Stimulated activated naive CD4-positive, alpha-beta T cell (primary cell): ENCODE measurements at regions not wholly inside any gene's neighbourhood (a gene's known extent, or its start where the extent isn't known, plus 50 kb on each side); places are given as distances from the start of the nearest gene placed in this dataset.
A peak's percentile ranks its signal among the peaks of the same experiment; 100 is the strongest.

Experiments
- DNase-seq, 6 experiments: peaks; one replicate each; lab custom pipeline; 2025; lab: John Stamatoyannopoulos, UW

DNA sequence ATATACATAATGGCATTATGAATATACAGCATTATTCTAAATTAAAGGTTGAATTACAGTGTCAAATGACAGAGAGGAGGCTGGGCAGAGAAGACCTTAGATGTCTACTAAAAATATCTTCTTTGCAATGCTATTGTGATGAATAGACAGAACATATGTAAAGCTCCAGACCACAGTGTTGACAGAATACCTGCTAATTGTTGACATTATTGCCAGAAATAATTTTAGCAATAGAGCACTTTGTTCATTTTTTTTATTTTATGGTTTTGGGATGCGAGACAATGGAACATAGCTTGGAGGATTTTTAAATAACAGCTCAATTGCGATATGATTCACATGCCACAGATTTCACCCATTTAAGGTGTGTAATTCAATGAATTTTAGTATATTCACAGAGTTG lies 508.8 kb downstream of the PSAT1 start:
- DNase-seq, result no peak

DNA sequence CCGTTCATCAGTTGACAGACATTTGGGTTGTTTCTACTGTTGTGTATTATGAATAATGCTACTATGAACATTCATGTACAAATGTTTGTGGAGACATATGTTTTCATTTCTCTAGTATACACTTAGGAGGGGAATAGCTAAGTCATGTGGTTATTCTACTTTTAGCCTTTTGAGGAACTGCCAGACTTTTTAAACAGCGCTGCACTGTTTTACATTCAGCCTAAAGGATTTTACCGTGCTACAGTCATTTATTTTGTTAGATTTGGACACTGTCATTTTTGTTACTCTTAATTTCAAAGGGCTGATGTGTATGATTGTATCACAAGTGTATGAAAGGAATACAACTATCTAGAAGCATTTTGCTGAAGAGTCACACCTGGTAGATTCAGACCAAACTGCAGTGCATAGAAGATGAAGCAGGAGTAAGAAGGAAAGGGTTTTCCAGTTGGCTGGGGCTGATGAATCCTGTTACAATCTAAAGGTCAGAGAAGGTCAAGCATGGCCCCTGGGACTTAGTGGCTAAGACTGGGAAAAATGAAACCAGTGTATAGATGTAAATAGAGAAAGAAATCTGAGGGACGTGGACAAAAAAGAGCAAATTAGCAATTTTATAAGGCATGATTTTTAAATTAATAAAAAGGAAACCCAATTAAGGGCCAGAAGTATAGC lies 509.7 kb downstream of the PSAT1 start:
- DNase-seq, result no peak

DNA sequence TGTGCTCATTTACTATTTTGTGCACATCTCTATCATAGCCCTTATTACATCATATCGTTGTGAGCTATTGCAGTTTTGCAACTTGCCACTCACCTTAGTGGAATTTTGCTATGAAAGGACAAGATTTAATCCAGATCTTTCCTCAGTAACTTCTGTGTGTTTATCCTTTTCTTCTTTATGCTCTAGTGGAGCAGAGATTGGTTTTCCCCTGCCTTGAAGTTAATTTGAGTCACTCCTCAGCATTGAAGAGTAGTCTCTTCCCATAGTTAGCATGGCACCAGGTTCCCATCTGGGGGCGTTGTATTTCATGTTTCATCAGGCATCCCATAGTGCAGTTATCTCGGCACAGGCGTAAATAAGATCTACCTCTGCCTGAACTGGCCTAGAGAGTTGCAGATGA lies 510.4 kb downstream of the PSAT1 start:
- DNase-seq, result no peak

DNA sequence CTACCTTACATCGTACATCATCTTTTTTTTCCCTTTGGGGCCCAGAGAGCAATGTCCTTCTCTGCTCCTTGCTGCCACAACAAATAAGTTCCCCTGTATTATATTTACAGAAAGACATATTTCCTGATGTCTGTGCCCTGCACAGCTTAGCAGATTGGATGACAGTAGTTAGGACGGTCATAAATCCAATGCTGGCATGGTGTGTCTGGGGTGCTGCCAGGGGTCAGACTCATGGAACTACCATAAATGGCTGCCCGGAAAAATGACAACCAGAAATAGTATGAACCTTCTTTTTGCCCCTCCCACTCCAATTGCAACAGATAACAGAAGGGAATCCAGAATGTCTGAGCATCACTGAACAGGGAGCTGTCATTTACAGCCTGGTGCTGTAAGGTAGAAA lies 511.1 kb downstream of the PSAT1 start:
- DNase-seq, result no peak

DNA sequence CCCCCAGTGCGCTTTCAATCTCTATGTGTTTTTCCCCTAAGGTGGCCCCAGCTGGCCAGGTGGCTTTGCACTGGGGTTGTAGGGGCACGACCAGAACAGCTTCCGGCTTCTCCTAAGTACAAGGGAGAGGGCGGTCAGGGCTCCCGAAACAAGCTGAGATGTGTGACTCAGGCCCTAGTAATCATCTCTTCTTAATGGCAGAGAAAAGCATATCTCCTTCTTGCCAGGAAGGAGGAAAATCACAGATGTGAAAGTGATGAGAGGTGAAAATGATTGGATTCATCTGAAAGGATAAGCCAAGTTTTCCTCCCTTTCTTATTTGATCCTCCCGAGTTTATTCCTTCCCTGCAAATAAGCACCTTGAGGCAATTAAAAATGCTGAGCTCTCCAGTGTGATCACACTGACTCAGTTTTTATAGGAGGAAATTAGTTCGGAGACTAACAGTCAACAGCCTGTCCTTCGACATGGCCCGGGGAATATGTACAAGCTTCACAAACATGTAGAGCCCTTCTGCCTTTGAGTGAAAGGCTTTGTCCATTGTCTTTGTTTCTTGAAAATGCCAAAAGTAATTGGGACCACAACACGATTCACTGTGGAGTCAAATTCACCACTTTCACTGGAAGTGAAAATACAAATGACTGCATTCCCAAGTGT lies 514.8 kb downstream of the PSAT1 start:
- DNase-seq, result no peak

DNA sequence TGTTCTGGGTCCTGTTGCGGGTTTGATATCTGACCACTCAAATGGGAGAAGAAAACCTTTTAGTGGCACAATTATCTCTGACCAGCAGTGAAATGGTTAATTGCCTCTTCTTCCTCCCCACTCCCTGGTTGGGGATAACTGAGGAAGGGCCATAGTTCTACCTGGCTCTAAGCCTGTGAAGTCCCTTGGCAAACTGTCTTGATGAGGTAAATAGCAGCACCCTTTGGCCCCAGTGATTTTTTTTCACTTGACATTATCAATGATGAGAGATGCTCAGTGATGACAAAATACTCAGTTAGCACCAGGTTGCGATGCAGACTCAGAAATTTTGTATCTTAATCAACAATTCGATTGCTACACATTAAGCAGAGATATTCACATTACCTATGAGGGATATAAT lies 515.7 kb downstream of the PSAT1 start:
- no peak for DNase-seq

DNA sequence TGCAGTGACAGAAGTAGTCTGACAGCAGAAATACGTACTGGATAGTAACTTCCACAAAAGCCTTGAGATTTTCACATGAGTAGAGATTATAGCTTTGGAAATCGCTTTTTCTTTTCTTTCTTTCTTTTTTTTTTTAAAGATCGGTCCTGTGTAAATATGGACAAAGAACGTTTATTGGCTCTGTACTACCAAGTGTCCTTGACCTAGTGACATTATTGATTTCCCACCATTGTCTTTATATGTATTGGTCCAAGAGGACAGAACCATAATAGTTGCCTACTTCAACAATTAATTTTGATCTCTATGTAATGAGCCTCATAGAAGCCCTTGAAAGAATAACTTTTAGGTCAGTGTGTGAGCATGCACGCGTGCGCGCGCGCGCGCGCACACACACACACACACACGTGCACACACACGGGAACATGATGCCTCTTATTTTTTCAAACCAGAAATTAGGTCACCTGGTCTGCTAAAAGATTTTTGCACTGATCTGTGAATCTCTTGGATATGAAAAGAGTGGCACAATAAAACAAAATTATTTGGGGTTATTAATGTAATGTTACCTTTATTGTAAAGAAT lies 516.8 kb downstream of the PSAT1 start:
- no peak for DNase-seq

DNA sequence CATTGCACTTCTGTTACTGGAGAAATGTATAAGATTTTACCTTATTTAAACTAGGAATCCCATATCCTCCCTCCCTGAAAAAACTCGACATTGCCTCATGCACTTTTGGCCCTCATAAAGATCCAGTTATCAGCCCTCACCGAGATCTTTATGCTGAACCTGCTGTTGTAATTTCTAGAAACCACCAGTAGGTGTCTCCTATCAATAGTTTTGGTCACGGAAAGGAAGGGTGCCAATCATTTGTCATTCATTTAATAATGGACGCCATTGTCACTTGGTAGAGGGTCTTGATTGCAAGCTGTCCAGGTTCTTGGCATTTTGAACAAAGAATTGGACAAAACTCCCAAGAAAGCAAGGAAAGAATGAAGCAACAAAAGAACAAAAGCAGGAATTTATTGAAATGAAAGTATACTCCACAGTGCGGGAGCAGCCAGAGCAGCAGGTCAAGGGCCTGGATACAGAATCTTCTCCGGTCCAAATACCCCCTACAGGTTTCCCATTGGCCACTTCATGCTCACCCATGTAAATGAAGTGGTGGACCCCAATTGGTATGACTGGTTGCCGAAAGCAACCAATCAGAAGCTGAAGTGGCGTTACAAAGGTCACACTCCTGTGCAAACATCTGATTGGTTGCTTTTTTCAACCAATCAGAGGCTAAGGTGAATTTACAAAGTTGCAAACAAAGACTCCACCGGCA lies 524.3 kb downstream of the PSAT1 start:
- peak in 2 of 6 experiments; percentile 4 to 31 for DNase-seq

DNA sequence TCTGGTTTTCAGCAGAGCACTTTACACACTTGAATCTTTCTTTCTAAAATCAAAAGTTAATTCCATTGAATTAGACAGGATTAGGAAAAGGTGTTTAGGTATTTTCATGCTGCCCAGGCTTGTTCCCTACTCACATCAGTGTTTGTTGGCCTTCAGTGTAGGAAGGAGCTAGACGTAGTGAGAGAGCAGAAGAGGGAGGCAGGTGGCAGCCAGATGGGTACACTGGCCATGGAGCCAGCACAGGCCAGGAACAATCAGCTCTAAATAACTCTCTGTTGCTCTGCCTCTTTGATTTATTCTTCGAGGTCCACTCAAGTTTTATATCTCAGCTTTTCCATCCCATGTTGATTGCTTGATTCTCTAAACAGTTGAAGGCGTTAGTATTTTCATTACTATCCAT lies 529.6 kb downstream of the PSAT1 start:
- no peak for DNase-seq

DNA sequence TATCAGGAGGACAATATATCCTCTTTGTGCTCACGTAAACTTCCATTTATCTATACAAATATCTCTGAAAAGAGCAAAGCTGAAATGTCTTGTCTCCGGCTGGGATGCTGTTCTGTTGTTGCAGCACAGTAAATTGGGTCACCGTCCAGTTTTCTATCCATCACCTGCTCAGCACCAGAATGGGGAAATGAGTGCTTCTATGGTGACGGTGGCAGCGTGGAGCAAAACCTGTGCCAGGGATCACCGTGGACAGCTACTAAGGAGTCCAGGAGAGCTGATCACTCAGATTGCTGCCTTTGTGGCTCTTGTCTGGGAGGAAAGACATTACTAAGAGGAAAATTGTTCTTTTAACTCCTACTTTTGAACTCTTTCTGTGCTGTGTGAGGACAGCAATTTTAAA lies 531.6 kb downstream of the PSAT1 start:
- no peak for DNase-seq

DNA sequence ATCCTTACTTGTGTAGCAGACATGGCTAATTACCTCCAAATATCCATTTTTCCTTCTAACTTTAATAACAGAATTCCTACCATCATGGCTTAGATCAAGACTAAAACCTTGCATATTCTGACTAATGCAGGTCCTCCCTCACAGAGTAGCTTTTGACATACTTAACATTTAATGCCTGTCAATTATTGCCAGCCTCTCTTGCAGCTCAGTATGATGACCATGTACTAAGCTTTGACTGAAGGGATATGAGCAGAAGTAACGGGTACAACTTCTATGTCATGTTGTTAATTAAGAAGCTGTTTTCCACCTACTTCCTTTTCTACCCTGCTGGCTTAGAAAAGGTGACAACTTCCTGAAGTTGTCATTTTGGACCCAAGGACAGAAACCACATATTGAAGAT lies 533.4 kb downstream of the PSAT1 start:
- no peak for DNase-seq

DNA sequence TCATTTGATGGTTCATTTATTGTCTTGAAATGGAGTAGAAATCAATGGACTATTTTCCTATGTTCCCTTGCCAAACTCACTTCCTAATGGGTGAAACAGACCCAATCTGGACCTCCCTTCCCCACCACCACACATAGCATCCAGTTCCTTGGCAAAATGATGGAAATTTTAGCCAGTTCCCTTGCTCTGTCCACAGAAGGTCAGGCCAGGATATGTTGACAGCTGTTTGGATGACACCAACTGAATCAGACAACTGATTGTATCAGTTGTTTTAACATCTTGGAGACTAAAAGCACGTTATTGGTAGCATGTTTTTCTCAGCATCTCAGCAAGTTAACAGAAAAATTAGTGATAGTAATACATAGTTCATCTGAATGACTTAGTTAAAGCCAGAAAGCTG lies 534.8 kb downstream of the PSAT1 start:
- DNase-seq, result no peak

DNA sequence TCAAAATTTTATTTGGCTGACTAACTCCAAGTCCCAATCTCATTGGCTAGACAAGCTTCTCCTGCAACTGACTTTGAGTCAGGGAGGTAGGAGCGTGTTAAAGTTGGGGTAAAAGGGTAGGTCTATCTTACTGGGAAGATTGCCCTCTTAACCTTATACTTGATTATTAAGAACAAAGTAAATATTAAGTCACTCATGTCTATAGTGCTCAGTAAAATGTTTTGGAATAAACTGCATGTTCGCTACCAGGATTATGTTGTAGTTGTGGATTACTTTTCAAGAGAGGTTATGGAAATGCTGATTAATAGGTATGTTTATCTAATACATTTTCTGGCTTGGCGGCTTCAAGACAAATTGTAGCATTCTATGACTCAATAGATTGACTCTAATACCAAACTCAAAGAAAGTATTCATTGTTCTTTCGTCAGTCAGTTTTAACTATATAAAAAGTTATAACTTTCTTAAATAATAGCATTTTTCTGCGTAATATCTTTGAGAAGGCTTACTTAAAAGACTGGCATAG lies 539.1 kb downstream of the PSAT1 start:
- no peak for DNase-seq

DNA sequence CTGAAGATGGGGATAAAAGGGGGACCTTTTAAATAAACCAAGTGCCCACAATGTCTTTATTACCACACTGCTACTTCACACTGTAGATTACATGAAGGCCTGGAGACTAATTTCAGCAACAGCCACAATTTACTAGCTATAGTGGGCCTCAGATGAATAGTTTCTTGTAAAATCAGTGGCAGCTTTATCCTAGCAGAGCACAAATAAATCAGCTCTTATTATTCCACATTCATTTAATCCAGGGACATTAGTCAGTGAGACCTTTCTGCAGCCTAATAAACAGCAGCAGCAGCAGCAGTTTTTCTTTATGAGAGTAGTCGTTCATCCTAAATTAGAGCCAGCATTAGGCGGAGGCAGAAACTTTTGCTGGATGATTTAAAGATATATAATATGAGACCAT lies 542.3 kb downstream of the PSAT1 start:
- no peak for DNase-seq

DNA sequence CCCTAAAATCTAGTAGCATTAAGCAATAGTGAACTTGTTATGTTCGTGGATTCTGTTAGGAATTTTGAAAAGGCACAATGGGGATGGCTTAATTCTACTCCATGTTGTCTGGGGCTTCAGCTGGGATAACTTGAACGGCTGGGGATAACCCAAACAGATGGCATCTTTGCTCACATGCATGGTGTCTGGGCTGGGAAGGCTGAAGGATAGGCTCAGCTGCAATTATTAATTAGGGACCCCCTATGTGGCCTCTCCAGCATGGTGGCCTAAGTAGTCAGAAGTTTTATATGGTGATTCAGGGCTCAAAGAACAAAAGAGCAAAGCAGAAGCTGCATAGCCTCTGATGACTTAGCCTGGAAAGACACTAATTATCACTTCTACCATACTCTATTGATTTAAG lies 551.1 kb downstream of the PSAT1 start:
- no peak for DNase-seq

DNA sequence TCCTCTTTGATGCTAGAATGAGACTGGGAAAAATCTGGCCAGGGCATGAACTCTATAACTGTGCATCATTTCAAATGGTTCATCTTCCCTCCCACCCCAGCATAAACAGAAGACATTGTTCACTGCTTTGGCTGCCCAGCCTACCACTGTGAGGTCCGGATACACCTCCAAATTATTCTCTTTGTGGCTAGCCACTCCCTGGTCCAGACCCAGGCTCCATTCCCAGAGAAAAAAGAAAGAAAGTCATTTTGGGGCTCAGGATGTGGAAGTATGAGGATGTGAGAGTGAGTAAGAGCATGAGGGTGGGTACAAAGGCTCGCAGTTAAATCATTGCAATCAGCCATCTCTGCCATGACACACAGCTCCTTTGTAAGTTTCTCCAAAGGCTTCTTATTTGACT lies 559.2 kb downstream of the PSAT1 start:
- DNase-seq, result no peak

DNA sequence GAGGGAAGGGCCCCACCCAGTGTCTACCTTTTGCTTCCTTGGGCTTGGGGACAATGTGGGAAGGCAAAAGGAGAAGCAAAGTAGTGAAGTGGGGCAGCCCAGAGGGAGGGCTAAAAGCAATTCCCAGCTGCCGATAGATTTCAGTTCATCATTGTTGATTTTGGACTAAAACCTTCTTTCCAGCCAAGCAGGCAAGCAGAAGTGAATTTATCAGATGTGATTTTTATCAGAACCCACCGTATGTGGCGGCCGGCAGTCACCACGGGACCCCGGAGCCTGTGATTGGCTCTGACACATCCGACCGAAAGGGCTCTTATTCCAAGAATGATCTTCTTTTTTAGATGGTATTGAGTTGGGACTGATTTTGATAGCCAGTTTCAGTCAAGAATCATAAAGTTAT lies 559.9 kb downstream of the PSAT1 start:
- no peak for DNase-seq

DNA sequence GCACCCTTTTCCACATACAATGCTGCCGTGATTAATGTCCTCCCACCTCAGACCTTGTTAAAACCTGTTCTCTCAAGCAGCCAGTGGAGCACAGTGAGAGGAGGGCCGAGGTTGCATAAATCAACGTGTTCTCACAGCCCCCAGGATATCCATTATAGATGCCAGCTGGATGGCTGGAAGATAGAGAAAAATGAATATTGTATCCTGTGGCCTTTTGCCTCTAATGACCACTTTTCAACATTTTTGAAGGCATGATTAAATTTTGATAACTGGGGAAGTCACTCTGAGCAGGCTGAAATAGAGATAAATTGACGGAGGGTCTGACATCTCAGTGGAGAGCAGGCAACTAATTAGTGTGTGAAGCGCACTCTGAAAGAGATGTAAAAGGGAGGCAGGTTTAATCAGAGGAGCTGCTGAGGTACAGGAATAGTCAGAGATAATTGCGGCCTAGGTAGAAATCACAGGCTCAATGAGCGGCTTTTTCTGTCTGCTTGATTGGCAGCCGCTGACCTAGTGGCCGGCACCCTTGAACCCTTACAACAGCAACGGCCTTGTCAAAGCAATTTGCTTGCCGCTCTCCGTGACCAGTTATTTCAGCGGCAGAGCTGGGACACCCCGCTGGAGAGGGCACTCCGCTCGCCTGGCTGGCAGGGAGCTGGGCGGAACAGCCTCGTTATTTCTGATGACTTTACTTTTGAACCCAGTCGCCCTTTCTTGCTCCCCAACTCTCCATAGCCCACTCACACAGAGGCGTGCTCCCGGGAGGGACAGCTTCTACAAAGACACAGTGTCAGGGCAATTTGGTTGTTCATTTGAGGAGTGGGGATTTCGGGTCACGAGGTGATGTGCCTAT lies 560.7 kb downstream of the PSAT1 start:
- DNase-seq, result no peak

DNA sequence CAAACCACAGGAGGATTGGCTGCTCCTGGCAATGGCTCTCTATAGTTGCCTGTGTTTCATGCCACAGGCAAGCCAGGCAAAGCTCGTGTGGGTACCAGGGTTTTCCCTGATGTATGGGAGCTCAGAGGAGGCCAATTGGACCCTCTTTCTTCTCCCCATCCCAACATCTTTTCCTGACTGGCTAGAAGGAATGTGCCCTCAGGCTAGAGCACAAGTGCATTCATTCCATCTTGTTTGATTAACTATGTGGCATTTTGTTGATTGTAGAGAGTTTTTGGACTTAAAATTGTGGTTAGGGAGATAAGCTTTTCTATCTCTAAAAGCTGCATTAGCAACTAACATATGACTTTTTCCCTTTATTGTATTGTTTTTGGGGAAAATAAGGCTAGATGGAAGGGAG lies 561.3 kb downstream of the PSAT1 start:
- DNase-seq, result no peak

DNA sequence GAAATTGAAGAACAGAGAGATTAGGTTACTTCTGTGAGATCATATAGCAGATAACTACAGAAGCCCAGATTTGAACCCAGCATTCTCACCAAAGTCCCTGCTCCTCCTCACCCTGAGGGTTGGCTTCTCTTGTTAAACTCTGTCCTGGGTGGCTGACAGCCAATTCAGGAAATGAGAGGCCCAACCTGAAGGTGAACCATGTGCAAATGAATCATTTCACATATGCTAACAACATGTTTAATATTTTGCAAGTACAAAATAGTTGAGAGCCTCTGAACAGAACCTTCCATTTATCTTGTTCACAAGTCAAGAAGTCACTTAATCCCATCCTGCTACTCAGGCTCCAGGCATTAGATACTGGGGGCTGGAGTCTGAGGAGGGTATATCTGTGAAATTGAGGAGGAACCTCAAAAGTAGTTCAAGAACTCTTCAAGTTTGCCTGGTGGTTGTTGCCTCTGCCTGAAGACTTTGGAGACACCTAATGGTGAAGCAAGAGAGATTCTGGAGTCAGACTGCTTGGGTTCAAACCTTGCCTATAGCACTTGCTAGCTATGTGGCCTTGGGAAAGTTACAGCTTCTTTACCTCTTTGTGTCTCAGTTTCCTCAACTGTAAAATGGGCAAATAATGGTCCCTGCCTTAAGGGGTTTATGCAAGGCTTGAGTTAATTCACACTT lies 564.0 kb downstream of the PSAT1 start:
- DNase-seq, result no peak

DNA sequence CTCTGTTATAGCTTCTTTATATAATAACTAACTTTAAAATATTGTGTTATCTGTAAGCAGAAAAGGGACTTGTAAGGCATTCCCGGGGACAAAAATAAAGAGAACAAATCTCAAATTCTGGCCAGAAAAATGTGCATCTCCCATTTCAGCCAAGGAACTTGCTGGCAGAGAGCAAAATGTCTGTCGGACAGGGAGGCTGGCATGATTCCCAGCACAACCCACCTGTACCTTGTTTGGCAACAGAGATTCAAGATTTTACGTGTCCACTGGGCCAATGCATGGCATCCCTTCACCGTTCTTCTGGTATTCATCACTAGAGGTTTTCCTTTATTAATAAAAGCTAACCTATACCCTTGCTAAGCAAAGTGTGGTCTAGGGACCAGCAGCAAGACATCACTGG lies 566.6 kb downstream of the PSAT1 start:
- no peak for DNase-seq
